HG02588 (cell line): ENCODE measurements at regions not wholly inside any gene's neighbourhood (a gene's known extent, or its start where the extent isn't known, plus 50 kb on each side); places are given as distances from the start of the nearest gene placed in this dataset.

Source experiments
- ATAC-seq: cut with Tn5 transposase; IDR thresholded peaks from one replicate; pipeline ENCODE4 v1.9.1; 2021; ENCODE audit warnings: mild to moderate bottlenecking, moderate library complexity; ENCODE audit not compliant: unreplicated experiment

- ATAC-seq, result no peak
Observed at GRCh38 chr10:28922127-28922526, 244.8 kb downstream of the BAMBI start.

- no peak for ATAC-seq
Observed at GRCh38 chr10:28922861-28923260, 245.5 kb downstream of the BAMBI start.

- no peak for ATAC-seq
Observed at GRCh38 chr10:28924717-28925116, 247.4 kb downstream of the BAMBI start.

GRCh38 chr10:28925121-28925663, 247.9 kb downstream of the BAMBI start:
- no peak for ATAC-seq

GRCh38 chr10:28926932-28927331, 249.6 kb downstream of the BAMBI start:
- ATAC-seq, result no peak

GRCh38 chr10:28928484-28928883, 251.2 kb downstream of the BAMBI start:
- no peak for ATAC-seq

GRCh38 chr10:28929942-28930341, 252.6 kb downstream of the BAMBI start:
- ATAC-seq, result no peak

GRCh38 chr10:28930514-28931495, 253.5 kb downstream of the BAMBI start:
- no peak for ATAC-seq

GRCh38 chr10:28935061-28935460, 257.7 kb downstream of the BAMBI start:
- no peak for ATAC-seq

GRCh38 chr10:28937959-28938358, 260.6 kb downstream of the BAMBI start:
- no peak for ATAC-seq

- ATAC-seq, result no peak
Observed at GRCh38 chr10:28938745-28939144, 261.4 kb downstream of the BAMBI start.

GRCh38 chr10:28939281-28940157, 262.2 kb downstream of the BAMBI start:
- ATAC-seq, result no peak

- no peak for ATAC-seq
Observed at GRCh38 chr10:28940158-28940888, 263.0 kb downstream of the BAMBI start.

- ATAC-seq, result no peak
Observed at GRCh38 chr10:28942012-28942411, 264.7 kb downstream of the BAMBI start.

- ATAC-seq, result no peak
Observed at GRCh38 chr10:28945959-28946358, 268.6 kb downstream of the BAMBI start.

- no peak for ATAC-seq
Observed at GRCh38 chr10:28946479-28946878, 269.2 kb downstream of the BAMBI start.

GRCh38 chr10:28947171-28947570, 269.9 kb downstream of the BAMBI start:
- no peak for ATAC-seq

- no peak for ATAC-seq
Observed at GRCh38 chr10:28948046-28948445, 270.7 kb downstream of the BAMBI start.

- peak; percentile 57 for ATAC-seq
Observed at GRCh38 chr10:28949005-28950004, 272.0 kb downstream of the BAMBI start.
